ENCODE measurements at regions not wholly inside any gene's neighbourhood (a gene's known extent, or its start where the extent isn't known, plus 50 kb on each side); places are given as distances from the start of the nearest gene placed in this dataset.

DNA sequence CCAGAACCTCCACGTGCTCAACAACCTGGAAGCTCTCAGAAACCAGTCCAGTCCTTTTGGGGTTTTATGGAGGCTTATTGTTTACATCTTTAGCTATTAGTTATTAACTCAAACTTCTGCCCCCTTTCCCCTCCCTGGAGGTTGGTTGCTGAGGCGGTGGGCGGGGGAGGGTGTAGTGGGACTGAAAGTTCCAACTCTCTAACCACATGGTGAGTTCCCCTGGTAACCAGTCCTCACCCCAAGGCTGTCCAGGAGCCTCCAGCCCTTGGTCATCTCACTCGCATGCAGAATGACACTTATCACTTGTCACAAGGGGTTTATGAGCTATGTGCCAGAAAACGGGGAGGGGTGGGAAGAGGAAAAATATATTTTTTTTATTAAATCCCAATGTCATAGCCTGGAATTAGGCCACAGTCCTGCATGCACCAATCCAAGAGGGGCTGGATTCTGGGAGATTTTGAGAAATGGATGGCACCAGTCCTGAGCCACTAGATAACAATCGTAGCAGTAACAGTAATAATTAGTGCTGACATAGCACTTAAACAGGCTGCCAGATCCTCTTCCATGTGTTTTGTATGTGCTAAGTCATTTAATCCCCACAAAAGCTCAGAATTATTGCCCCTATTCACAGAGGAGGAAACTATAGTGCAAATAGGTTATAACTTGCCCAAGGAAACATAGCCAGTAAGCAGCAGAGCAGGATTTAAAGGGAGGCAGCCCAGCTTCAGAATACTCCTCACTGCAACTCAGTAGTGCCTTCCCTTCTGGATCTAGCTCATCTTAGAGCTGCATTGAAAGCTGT lies 85.7 kb downstream of the CRYGS start:
- TF ChIP-seq, protein P1, sequence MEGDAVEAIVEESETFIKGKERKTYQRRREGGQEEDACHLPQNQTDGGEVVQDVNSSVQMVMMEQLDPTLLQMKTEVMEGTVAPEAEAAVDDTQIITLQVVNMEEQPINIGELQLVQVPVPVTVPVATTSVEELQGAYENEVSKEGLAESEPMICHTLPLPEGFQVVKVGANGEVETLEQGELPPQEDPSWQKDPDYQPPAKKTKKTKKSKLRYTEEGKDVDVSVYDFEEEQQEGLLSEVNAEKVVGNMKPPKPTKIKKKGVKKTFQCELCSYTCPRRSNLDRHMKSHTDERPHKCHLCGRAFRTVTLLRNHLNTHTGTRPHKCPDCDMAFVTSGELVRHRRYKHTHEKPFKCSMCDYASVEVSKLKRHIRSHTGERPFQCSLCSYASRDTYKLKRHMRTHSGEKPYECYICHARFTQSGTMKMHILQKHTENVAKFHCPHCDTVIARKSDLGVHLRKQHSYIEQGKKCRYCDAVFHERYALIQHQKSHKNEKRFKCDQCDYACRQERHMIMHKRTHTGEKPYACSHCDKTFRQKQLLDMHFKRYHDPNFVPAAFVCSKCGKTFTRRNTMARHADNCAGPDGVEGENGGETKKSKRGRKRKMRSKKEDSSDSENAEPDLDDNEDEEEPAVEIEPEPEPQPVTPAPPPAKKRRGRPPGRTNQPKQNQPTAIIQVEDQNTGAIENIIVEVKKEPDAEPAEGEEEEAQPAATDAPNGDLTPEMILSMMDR (conservative IDR thresholded peaks at IDR 0.05; ENCODE audit: low read depth) = no peak
- no peak for DNase-seq (ENCODE audit: low spot score)
- no peak overlapping the region for H3K27ac ChIP-seq
- CTCF ChIA-PET = interaction anchor here (0.5 to 0.7 kb wide), 2 partner anchors 64 to 190 kb away, joined by 3 read pairs; no protein-coding TSS in a partner anchor
- POLR2A ChIA-PET (ENCODE audit: low non-redundant PET) = no interaction called here

DNA sequence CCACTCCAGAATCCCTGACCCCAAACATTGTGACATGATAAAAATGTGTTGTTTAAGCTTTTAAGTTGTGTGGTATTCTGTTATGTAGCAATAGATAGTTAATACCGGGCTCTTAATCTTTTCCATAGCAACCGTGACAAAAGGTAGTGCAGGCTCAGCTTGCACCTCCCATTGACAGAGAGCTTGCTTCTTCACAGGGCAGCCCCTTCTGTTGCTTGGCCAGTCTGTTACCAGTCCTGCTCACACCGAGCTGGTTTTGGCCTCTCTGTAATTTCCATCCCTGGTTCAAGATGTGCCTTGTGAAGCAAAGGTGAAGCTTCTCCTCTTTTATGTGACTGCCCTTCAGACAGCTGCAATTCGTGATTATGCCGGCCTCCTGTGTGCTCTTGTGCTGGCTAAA lies 86.9 kb downstream of the CRYGS start:
- ChIA-PET CTCF (no interaction called here), POLR2A (ENCODE audit: low non-redundant PET) (no interaction called here)
- no peak for DNase-seq (ENCODE audit: low spot score)
- H3K27ac ChIP-seq = no peak overlapping the region
- TF ChIP-seq, protein P1 (conservative IDR thresholded peaks at IDR 0.05; ENCODE audit: low read depth) = no peak

DNA sequence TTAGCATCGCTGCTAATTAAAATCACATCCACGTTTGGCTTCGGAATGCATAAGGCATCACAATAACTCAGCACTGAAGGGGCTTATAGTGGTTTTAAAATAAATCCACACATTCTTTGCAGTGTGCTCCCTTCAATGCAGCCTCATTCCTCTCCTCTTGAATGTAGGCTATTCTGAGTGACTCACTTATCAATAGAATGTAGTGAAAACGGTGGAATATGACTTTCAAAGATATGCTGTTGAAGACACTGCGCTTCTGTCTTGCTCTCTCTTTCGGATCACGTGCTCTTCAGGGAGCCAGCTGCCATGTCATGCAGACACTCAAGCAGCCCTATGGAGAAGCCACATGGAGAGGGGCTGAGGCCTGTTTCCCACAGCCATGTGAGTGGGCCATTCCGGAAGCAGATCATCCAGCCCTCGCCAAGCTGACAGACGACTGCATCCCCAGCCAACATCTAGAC lies 87.4 kb downstream of the CRYGS start:
- no peak overlapping the region for H3K27ac ChIP-seq
- DNase-seq (ENCODE audit: low spot score) = no peak
- CTCF ChIA-PET = no interaction called here
- POLR2A ChIA-PET (ENCODE audit: low non-redundant PET) = no interaction called here
- TF ChIP-seq, protein P1 (conservative IDR thresholded peaks at IDR 0.05; ENCODE audit: low read depth) = no peak

DNA sequence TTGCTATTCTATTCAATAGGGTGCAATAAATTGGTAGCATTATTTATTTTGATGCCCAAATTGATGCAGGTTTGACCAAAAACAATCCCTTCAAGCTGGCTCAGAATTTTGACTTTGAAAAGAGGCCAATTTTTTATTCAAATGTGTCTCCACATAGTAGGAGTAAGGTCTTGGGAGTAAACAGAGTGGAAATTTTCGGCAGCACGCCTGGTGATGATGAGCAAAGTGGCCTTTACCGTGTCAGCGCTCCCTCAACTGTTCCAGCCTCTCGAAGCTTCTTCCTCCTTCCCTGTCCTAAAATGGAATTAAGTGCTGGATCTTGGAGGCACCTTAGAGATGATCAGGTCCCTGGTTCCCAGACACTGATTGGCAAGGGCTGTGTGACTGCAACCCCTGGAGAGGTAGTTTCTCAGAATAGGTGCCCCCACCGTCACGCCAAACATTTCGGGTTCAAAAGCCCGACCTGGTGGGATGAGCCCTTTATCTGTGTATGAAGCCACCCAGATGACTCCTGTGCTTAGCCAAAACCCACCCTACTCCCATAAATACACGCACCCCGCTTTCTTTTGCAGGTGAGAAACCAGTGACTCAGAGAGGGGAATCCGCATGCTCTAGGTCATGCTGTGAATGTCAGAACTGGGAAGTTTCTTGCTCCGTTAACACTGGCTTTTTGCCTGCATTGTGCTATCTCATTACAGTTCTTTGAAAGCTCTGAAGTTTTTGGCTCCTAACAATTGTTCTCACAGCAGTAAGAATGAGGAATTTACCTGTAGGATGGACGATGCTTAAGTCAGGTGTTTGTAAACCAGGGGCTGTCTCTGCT lies 89.1 kb downstream of the CRYGS start:
- TF ChIP-seq, protein P1 (conservative IDR thresholded peaks at IDR 0.05; ENCODE audit: low read depth) = no peak
- DNase-seq (ENCODE audit: low spot score) = no peak
- CTCF ChIA-PET = no interaction called here
- POLR2A ChIA-PET (ENCODE audit: low non-redundant PET) = no interaction called here
- no peak overlapping the region for H3K27ac ChIP-seq

DNA sequence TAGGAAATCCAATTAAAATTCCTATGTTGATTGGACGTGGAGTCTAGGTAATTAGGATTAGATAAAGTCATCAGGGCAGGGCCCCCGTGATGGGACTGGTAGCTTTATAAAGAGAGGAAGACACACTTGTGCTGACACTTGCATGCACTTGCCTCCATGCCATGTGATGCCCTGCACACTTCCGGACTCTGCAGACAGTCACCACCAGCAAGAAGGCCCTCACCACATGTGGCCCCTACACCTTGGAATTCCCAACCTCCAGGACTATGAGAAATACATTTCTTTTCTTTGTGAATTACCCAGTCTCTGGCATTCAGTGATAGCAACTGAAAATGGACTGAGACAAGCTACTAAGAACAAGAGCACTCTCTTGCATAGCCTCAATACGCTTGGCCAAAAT lies 90.6 kb downstream of the CRYGS start:
- DNase-seq (ENCODE audit: low spot score) = no peak
- TF ChIP-seq, protein P1 (conservative IDR thresholded peaks at IDR 0.05; ENCODE audit: low read depth) = no peak
- ChIA-PET POLR2A (ENCODE audit: low non-redundant PET) (no interaction called here), CTCF (no interaction called here)
- H3K27ac ChIP-seq = no peak overlapping the region

DNA sequence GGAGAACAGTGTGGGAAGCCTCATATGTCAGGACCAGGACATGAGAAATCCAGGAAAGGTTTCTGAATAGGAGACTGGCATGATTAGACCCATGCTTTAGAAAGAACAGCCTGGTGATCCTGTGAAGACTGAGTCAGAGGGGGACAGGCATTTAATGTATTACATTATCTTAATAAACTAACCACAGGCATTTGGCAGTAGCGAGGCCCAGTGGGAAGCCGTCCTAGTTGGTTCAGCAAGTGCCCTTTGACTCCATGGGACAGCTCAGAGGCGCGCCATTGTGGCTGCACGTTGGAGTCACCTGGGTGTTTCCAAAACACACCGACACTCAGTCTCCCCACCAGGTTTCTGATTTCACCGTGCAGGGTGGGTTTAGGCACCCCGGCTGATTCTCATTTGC lies 90.5 kb upstream of the DGKG start:
- ChIA-PET POLR2A (ENCODE audit: low non-redundant PET) (no interaction called here), CTCF (no interaction called here)
- TF ChIP-seq, protein P1 (conservative IDR thresholded peaks at IDR 0.05; ENCODE audit: low read depth) = no peak
- DNase-seq (ENCODE audit: low spot score) = peak; percentile 68
- no peak overlapping the region for H3K27ac ChIP-seq

All from RWPE1 (cell line).